ENCODE measurements at regions not wholly inside any gene's neighbourhood (a gene's known extent, or its start where the extent isn't known, plus 50 kb on each side); places are given as distances from the start of the nearest gene placed in this dataset.
"Not testable (repeated sequence)": the region's sequence is repeated elsewhere in the genome, so short reads cannot be mapped to it uniquely, and the experiment has no call there.

DNA sequence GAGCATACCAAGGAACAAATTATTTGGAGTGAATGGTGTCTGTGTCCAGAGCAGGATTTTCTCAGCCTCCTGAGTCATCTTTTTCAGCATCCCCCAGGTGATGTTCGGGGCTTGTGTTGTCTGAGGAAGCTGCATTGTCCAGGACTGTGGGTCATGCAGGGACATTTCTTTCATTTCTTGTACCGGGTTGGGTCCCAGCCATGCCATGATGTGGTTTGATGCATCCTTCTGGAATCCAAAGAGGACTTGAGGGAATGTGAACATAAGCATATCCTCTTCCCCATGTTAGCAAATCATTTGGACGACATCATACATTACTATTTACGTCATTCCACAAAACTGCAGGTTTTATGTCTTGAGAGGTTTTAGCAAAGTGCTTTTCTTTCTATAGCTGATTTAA lies 797.8 kb downstream of the CCDC85A start:
- no peak for DNase-seq (ENCODE audit: low read depth)

DNA sequence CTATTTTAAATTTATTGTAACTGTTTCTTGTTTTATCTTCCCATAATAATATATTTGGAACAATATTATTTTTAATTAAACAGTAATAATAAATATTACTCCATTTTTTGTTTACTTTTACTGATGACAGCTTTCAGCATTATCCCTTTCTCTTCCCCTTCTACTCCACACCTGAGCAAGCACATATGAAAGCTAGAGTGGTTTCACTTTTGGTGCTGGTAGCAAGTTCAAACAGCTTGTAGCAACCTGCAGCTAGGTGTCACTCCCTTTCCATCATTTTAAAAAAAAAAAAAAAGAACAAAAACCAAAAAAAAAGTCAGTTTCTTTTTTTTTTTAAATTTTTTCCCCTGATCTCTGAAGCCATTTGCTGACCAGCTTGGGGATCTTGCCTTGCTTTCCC lies 801.8 kb downstream of the CCDC85A start:
- no peak for DNase-seq (ENCODE audit: low read depth)

DNA sequence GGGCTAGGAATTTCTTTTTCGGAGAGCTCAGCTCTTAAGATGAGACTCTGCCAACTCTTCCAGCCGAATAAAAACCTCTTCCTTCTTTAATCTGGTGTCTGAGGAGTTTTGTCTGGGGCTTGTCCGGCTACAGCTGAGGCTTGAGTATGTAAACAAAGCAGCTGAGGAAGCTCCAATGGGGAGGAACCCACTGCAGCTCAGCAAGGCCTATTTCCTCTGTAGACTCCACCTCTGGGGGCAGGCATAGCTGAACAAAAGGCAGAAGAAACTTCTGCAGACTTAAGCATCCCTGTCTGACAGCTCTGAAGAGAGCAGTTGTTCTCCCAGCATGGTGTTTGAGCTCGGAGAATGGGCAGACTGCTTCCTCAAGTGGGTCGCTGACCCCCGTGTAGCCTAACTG lies 838.7 kb downstream of the CCDC85A start:
- DNase-seq (ENCODE audit: low read depth) = no peak

DNA sequence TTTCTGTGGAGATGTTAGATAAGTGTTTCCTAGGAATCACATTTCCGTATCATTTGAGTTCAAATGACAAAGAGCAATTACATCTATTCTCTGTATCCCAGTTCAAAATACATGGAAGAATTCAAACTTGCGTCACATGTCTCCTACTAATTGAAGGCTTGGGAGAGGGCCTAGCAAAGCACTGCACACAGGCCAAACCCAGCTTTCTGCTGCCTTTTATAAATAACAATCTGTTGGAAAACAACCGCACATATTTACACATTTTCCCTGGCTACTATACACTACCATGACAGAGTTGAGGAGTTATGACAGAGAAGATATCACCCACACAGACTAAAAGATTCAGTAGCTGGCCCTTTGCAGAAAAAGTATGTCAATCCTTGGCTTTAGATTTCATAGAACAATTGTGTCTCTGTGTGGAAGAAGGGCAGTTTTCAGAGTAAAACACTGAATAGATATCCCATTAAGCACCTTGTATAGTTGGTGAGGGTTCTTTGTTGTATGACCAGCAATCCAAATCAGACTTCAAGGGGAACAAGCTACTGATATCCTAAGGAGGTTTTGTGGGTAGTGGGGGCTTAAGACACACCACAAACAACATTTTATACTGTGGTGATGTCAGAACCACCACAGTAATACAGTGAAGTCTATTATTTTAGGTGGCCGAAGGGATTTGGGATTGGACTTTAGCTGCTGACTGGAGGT lies 861.3 kb downstream of the CCDC85A start:
- DNase-seq (ENCODE audit: low read depth) = no peak

DNA sequence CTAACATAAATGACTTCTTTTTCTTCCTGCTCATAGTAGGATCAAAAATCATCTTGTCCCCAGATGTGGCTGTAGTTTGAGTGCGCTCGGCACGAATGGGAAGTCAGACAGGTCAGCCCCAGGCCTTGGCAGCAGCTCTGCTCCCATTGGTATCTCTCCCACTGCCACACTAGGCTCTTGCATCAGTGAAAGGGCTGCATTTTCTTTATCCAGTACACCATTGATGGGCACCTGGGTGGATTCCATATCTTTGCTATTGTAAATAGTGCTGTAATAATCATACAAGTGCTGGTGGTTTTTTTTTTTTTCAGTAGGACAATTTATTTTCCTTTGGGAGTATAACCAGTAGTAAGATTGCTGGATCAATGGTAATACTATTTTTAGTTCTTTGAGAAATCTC lies 865.5 kb downstream of the CCDC85A start:
- DNase-seq (ENCODE audit: low read depth) = no peak

DNA sequence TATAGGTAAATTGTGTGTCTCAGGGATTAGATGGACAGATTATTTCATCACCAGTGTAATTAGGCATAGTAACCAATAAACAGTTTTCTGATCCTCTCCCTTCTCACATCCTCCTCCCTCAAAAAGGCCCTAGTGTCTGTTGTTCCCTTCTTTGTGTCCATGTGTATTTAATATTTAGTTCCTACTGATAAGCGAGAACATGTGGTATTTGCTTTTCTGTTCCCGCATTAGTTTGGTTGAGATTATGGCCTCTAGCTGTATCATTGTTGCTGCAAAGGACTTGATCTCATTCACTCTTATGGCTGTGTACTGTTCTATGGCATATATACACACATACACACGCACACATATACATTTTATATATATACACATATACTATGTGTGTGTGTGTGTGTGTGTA lies 866.2 kb downstream of the CCDC85A start:
- no peak for DNase-seq (ENCODE audit: low read depth)

DNA sequence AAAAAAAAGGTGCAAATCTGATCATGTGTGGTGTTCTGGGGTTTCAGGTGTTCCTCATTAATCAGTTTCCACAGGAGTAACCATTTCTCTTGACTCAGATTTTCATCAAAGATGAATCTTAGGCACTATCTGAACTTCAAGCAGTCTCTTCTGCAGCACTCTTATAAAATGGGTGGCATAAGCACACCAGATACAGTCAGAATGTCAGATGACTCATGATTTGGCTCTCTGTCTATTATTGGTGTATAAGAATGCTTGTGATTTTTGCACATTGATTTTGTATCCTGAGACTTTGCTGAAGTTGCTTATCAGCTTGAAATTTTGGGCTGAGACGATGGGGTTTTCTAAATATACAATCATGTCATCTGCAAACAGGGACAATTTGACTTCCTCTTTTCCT lies 882.5 kb downstream of the CCDC85A start:
- DNase-seq (ENCODE audit: low read depth) = not testable (repeated sequence)

DNA sequence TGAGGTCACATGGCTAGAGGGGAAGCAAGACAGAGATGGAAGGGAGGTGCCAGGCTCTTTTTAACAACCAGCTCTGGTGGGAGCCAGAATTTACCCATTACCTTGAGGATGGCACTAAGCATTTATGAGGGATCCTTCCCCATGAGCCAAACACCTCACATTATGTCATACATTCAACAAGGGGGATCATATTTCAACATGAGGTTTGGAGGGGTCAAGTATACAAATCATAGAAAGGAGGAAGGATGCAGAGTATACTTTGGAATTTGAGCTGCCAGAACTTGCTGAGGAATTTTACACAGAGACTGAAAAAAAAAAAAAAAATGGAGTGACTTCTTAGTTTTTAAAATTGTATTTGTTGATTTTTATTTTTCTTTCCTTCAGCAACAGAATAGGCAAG lies 891.4 kb downstream of the CCDC85A start:
- no peak for DNase-seq (ENCODE audit: low read depth)

DNA sequence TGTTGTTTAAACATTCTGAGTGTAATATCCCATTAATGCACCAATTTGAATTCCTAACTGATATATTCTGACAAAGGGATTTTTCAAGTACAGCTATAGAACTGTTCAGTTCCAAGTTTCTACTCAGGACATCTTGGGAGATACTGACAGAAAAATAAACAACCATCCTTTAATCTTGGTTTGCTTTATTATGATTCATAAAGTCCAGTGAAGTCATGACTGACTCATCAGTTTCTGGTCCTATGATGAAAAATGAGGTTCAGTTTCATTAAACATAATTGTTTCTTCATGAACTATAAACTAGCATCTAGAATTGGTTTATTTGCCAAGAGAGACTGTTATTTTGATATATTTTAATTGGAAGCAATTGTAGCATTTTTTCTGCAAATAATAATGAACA lies 896.2 kb downstream of the CCDC85A start:
- DNase-seq (ENCODE audit: low read depth) = no peak

DNA sequence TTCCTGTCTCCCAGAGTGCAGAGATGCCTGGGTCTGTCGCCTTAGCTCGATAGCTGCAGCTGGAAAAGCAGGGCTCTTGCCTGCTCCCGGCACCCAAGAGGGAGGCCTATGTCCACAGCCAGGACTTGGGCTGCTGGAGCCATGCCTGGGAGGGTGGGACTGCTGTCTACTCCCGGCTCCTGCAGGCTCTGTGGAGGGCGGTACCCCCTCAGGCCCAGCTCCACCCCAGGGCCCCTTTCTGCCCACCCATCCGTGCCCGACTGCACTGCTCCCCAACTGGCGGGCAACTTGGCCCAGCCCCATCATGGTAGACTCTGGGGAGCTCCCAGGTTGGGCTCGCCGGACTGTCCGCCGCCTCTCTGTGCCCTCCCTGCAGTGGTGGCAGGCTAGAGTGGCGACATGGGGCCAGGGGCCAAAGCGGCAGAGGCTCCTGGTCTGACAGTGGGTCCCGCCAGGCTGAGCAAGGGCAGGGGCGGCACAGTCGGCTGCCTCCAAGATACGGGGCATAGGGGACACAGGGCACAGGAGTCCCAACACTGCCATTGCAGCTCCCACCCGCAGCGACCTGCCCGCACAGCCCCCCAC lies 901.0 kb downstream of the CCDC85A start:
- no peak for DNase-seq (ENCODE audit: low read depth)

DNA sequence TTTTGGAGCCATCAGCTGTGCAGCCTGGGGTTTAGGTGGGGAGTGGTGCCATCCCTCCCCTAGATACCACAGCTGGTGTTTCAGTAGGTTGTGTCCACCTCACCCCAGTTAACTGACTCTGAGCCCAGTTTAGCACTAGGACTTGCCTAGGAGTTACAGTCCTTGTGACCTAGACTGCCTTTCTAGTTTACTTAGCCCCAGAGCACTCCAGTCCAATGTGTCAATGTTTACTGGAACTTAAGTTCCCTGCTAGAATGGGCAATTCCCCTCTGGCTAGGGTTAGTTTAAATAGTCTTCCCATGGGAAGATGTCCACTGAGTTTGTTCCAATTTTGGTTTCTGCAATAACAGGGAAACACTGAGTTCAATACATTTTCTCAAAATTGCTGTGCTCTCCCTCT lies 909.2 kb downstream of the CCDC85A start:
- no peak for DNase-seq (ENCODE audit: low read depth)

DNA sequence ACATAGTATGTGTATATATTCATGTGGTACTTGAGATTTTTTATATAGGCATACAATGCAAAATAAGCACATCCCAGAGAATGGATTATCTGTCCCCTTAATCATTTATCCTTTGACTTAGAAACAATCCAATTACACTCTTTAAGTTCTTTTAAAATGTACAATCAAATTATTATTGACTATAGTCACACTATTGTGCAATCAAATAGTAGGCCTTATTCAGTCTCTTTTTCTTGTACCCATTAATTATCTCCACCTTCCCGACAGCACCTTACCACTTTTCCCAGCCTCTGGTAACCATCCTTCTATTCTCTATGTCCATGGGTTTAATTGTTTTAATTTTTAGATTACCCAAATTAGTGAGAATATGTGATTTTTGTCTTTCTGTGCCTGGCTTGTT lies 914.1 kb downstream of the CCDC85A start:
- DNase-seq (ENCODE audit: low read depth) = no peak

DNA sequence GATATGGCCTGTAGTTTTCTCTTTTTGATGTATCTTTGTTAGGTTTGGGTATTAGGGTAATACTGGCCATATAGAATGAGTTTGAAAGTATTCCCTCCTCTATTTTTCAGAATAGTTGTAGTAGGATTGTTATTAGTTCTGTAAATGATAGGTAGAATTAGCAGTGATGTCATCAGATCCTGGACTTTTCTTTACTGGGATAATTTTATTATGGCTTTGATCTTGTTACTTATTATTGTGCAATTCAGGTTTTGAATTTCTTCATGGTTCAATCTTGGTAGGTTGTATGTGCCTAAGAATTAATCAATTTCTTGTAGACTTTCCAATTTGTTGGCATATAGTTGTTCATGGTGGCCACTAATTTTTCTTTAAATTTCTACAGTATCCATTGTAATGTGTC lies 916.6 kb downstream of the CCDC85A start:
- DNase-seq (ENCODE audit: low read depth) = no peak

DNA sequence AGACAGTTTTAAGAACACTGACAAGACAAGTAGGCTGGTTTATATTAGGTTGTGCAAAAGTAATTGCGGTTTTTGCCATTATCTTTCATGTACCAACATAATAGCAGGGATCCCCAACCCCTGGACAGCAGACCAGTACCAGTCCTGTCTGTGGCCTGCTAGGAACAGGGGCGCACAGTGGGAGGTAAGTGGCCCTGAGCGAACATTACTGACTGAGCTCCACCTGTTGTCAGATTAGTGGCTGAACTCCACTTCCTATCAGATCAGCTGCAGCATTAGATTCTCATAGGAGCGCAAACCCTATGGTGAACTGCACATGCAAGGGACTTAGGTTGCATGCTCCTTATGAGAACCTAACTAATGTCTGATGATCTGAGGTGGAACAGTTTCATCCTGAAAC lies 921.9 kb downstream of the CCDC85A start:
- no peak for DNase-seq (ENCODE audit: low read depth)

DNA sequence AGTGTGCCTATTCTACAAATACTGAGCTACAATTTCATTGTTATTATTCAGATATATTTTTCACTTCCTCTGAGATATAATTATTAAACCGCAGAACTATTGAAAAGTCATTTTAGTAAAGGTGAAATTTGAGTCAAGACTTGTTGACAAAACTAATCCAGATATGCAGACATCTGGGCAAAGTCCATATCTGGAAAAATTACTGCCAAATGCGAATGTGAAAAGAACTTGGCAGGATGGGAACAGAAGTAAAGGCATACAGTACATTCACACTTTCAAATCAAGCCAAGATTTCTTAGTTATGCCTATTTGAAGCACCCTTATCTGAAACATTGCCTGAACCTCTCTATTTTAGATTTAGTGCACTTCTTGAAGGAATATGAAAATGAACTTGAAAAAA lies 923.6 kb downstream of the CCDC85A start:
- no peak for DNase-seq (ENCODE audit: low read depth)

DNA sequence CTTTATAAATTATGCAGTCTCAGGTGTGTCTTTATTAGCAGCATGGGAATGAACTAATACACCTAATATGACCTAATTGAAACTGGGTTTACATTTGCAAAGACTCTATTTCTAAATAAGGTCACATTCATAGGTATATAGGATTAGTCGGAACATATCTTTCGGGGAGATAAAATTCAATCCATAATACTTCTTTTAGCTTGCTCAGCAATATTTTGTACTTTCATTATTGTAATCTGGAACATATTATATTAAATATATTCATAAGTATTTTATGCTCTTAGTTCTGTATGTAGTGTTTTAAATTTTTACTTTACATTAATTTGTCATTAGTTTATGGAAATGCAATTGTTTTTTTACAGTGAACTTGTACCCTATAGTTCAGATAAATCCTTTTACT lies 927.7 kb downstream of the CCDC85A start:
- no peak for DNase-seq (ENCODE audit: low read depth)

DNA sequence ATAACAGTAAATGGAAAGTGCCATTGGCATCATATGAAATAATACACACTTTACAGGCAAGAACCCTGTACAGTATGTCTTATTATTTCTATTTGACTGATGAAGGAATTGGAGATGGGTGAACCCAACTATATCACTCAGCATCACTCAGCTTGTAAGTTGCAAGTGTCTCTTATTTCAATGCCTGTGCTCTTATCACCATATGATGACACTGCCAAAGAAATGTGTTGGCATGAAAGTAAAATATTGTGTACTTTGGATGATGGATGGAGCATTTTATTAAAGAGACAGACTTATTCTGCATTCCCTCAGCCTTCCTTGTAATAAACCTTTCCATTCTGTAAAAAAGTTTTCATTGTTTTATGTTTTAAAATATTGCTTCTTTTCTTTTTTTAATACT lies 927.5 kb upstream of the VRK2 start:
- DNase-seq (ENCODE audit: low read depth) = no peak

DNA sequence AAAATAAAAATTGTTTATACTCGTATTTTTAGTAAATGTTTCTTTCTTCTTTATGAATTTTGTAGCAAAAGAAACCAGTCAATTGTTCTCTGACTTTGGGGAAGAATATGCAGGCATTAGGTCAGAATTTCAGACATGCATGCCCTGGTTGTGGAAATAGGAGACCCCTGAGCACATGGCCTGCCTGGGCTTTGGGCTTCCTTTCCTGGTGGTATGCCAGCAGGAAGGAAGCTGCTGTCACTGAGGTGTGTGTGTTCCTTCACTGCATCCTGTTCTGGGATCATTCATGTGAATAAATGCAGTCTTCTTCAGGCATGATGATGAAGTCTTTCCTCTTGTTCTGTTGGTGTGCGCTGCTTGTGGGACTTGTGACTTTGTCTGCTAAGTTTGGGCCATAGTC lies 920.2 kb upstream of the VRK2 start:
- no peak for DNase-seq (ENCODE audit: low read depth)

DNA sequence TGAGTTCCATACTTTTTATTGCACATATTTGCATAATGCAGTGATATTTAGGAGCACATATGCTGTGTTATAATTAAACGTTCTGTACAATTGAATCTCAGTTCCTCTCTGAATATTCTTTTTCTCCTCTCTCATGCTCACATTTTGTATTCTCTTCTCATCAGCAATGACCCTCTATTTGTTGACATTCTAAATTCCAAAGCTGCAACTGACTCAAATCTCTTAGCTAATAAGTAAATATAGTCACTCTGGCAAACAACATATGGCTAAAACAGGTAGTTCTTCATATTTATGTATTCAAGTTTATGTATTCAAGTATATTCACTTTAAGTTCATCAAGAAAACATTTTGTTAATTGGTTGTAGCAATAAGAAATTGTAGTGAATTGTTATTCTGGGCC lies 907.4 kb upstream of the VRK2 start:
- DNase-seq (ENCODE audit: low read depth) = no peak

DNA sequence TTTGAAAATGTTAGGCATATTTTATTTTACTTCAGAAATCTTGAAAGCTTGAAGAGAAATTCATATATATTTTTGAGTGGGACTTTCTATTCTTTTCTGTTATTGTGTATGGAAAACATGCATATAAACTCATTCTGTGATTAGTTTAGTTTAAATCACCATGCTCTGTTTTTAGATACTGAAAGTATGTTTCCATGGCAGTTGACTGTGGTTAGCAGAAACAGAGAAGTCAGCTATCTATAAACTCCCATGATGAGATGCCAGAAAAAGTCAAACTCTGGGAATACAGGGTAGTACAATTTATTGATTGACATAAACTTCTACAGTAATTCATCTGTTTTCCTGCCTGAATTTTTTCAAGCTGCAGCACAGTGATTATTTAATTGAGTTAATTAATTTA lies 905.3 kb upstream of the VRK2 start:
- no peak for DNase-seq (ENCODE audit: low read depth)

DNA sequence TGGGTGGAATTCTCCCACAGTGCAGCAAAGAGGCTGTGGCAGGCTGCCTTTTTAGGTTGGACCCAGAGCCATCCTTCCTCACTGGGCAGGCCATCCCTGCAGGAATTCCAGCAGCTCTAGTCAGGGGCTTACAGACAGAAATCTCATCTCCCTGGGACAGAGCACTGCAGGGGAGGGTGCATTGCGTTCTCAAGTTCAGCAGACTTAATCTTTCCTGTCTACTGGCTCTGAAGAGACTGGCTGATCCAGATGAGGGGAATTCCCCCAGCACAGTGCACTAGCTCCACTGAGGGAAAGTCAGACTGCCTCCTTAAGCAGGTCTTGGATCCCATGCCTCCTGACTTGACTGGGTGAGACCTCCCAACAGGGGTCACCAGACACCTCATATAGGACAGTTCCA lies 899.7 kb upstream of the VRK2 start:
- no peak for DNase-seq (ENCODE audit: low read depth)

DNA sequence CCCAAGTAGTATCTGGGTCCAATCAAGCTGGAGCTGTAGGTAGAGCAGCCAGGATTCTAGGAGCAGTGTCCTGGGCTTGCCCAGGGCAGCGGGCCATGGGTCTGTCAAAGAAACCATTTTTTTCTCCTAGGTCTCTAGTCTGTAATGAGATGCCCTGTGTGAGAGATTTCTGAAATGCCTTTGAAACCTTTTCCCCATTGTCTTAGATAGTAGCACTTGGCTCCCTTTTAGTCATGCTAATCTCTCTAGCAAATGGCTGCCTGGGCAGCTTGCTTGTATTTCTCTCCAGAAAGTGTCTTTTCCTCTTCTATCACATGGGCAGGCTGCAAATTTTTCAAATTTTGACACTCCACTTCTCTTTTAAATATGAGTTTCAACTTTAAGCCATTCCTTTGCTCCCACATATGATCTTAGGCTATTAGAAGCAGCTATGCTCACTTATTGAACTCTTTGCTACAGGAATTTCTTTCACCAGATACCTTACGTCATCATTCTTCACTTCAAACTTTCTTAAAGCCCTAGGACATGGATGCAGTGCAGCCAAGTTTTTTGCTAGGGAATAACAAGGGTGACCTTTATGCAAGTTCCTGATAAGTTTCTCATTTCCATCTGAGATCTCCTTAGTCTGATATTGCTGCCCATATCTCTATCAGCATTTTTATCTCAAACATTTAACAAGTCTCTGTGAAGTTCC lies 890.2 kb upstream of the VRK2 start:
- DNase-seq (ENCODE audit: low read depth) = no peak

DNA sequence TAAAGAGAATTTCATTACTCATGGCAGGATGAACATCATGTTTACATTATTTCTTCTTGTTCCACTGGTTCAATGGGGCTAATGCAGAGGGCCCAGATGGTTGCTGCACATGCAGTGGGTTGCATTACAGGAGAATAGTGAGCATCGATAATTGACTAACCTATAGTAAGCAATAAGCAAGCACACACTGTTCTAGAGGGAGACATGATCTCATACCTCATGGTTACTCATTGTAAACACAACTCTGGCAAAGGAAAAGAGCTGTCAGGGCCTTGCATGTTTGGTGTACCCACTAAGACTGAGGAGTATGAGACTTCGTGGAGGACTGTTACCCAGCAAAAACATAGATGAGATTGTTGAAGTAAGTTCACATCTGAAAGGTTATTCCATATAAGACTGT lies 885.6 kb upstream of the VRK2 start:
- no peak for DNase-seq (ENCODE audit: low read depth)

DNA sequence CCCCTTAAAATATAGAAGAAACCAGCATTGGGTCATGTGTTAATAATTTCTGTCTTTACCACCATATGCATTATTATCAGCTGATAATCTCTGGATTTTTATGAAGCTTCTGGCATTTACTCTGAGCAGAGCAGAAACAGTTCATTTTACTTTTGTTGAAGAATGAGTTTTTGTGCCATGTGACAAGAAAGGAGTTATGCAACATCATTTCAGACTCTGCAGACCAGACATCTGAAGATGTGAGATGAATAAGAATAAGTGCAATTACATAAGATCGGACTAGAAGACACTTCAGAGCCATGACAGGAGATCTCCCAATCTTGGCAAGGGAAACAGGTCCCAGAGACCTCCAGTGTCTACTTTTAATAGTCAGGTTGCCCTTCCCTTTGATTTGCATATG lies 869.4 kb upstream of the VRK2 start:
- DNase-seq (ENCODE audit: low read depth) = no peak
